HL-60 (cell line): ENCODE measurements at regions not wholly inside any gene's neighbourhood (a gene's known extent, or its start where the extent isn't known, plus 50 kb on each side); places are given as distances from the start of the nearest gene placed in this dataset.

ENCODE experiments used
- DNase-seq, 2 experiments: peaks; one replicate each; pipeline ENCODE4 v3.0.0-alpha.2; 2010 to 2020; ENCODE audit warnings: low read depth in 1 of 2, low spot score in 1 of 2
- H3K27ac ChIP-seq: fragments of 250-450 bp; sonication (Bioruptor Pico); replicated peaks from 2 replicates; pipeline ENCODE4 v1.5.1; 2020; ENCODE audit warnings: mild to moderate bottlenecking, moderate library complexity
- H3K27me3 ChIP-seq: fragments of 250-450 bp; sonication (Bioruptor Pico); 2 replicates; pipeline ENCODE4 v1.5.1; 2021; ENCODE audit warnings: mild to moderate bottlenecking, moderate library complexity; ENCODE audit not compliant: insufficient read depth, poor library complexity, severe bottlenecking
- H3K4me3 ChIP-seq: replicated peaks from 2 replicates; pipeline ENCODE4 v1.5.1; 2011; ENCODE audit warnings: mild to moderate bottlenecking, control low read depth, low read length; ENCODE audit not compliant: insufficient read depth
- CTCF ChIP-seq: IDR thresholded peaks from one replicate; pipeline ENCODE4 v1.5.1; 2011; ENCODE audit warnings: low read length, control low read depth, inconsistent platforms; ENCODE audit not compliant: insufficient read depth
- GABPA ChIP-seq: IDR thresholded peaks from 2 replicates; pipeline ENCODE4 v1.6.1; 2012; ENCODE audit warnings: low read depth
- POLR2AphosphoS5 ChIP-seq: IDR thresholded peaks from 2 replicates; pipeline ENCODE4 v1.6.1; 2012; ENCODE audit warnings: low read depth
- REST ChIP-seq: IDR thresholded peaks from 2 replicates; pipeline ENCODE4 v1.6.1; 2012; ENCODE audit warnings: low read depth; ENCODE audit not compliant: insufficient replicate concordance
- SPI1 ChIP-seq: IDR thresholded peaks from 2 replicates; pipeline ENCODE4 v1.6.1; 2012; ENCODE audit warnings: low read depth, mild to moderate bottlenecking, borderline replicate concordance

GRCh38 chr18:25704494-25704893, 352.5 kb upstream of the ZNF521 start:
- Histone ChIP-seq H3K4me3 (no peak overlapping the region), H3K27ac (no peak overlapping the region), H3K27me3 (peaks cover 3% of the 10 kb centered on the region)
- TF ChIP-seq CTCF, result no peak
- no peak for TF ChIP-seq REST
- no peak for TF ChIP-seq SPI1
- no peak for TF ChIP-seq POLR2AphosphoS5
- TF ChIP-seq GABPA, result no peak
- DNase-seq, result no peak

GRCh38 chr18:25704071-25704470, 352.1 kb upstream of the ZNF521 start:
- TF ChIP-seq SPI1, result no peak
- TF ChIP-seq REST, result no peak
- TF ChIP-seq CTCF, result no peak
- TF ChIP-seq GABPA, result no peak
- TF ChIP-seq POLR2AphosphoS5, result no peak
- Histone ChIP-seq H3K4me3 (no peak overlapping the region), H3K27ac (no peak overlapping the region), H3K27me3 (peaks cover 3% of the 10 kb centered on the region)
- no peak for DNase-seq

- no peak overlapping the region for H3K27ac ChIP-seq
- H3K4me3 ChIP-seq, result no peak overlapping the region
- H3K27me3 ChIP-seq, result peaks cover 3% of the 10 kb centered on the region
- TF ChIP-seq SPI1 (no peak), POLR2AphosphoS5 (no peak), GABPA (no peak), CTCF (no peak), REST (no peak)
- no peak for DNase-seq
These were observed 349.9 kb upstream of the ZNF521 start for GRCh38 chr18:25701821-25702220.
